GM18951 (cell line): ENCODE measurements at regions not wholly inside any gene's neighbourhood (a gene's known extent, or its start where the extent isn't known, plus 50 kb on each side); places are given as distances from the start of the nearest gene placed in this dataset.

Experiments used
- POLR2A ChIP-seq: IDR thresholded peaks from 4 replicates; pipeline ENCODE4 v1.6.1; 2011; ENCODE audit warnings: mild to moderate bottlenecking; ENCODE audit not compliant: insufficient read length, insufficient read depth; ENCODE audit errors: extremely low read depth
- in situ Hi-C: fragments of 300-500 bp; cut with MboI; formaldehyde crosslinking; loops from one replicate; pipeline ENCODE4 v1.12.0; 2022; ENCODE audit warnings: low sequenced_read_pairs, mixed read lengths, inconsistent platforms; ENCODE audit not compliant: unreplicated experiment

DNA sequence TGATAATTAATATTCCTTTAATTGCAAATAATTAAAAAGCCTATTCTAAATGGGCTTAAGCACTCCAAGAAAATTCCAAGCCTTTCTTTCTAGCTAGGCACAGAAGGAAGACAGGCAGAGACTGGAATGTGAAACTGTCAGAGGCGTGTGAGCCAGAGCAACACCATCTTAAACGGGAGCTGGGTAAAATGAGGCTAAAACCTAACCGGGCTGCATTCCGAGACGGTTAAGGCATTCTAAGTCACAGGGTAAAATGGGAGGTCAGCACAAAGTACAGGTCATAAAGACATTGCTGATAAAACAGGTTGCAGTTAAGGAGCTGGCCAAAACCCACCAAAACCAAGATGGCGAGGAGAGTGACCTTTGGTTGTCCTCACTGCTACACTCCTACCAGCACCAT lies 300.4 kb downstream of the SLITRK6 start:
- in situ Hi-C loops, result no loop called here

DNA sequence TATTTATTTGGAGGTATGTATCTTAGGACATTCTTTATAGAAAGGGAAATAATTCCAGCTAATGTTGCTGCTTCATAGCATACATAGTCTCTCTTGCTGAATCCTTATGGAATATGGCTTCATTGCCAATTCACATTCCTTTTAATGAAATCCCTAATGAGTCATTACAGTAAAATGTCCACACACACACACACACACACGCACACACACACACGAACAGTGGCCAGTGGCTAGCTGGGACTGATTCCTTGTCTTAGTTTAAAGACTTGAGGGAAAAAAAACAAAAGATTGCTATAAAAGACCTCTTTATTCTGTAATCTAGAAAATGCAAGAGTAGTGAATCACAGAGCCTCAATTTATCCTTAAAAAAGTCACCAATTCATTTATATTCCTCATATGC lies 301.6 kb downstream of the SLITRK6 start:
- in situ Hi-C loops, result no loop called here
- no peak for TF ChIP-seq POLR2A

More for the DNA sequence above, 300.4 kb downstream of the SLITRK6 start:
- no peak for TF ChIP-seq POLR2A

DNA sequence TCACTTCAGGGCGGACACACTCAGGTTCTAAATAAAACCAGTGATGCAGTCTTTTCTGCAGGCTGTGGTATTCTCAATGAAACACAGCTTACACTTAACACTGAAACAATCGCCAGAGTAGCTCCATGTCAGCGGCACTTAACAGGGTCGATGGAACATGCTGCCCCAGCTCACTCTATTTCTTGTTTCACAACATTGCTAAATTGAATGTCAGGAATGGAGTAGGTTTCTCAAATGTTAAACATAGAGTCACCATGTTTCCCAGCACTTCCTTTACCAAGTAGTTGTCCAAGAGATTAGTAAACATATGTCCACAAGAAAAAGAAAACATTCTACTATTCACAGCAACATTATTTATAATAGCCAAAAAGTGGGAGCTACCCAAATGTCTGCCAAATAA lies 306.9 kb downstream of the SLITRK6 start:
- no peak for TF ChIP-seq POLR2A
- in situ Hi-C loops, result no loop called here

DNA sequence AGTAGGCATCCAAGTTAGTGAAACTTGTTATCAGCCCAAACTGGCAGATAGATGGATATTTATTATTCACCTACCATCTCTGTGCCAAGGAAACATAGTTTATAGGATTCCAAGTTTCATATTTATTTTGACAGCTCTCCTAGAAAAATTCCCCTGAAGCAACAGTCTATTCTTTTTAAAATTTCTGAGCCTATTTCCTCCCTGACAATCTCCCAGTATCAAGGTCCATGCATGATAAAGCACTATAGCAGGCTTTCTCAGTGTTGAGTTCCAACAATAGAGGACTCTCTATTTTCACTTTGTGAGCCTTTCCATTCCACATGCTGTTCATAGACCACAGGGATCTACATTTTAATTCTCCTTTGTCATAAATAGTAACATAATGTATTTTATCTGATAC lies 312.6 kb downstream of the SLITRK6 start:
- no peak for TF ChIP-seq POLR2A
- in situ Hi-C loops, result no loop called here

DNA sequence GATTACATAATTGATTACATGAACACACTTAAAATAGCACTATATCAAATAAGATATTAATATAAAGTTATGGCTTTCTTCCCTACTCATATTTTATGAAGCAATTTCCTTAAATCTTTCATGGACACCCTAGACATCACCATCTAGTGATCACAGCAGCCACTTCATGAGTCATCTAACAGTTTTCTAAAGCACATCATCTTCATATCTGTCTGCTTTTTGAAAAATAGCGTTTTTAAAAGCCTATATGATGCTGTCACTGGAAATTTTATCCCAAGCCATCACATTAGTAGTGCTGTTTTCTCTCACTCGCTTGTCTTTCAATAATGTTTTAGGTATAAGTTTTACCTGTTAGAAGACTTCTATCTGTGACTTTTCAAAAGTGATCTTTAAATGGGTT lies 326.1 kb downstream of the SLITRK6 start:
- in situ Hi-C loops, result no loop called here

DNA sequence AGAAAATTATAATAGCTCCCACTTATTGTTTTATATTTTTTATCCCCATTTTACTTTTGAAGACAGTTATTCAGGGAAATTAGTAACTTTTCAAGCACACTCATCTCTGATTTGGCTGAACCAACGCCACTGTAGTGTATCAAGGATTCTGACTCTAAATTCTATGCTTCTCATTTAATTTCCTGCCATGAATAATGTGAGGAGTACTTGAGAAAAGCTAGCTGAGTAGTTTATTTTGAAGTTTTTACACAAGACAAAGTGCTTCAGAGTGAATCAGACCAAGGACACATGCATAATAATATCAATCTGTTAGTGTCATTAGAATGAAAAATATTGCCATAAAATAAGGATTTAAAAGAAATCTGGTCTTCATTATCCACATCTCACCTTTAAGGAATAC lies 329.9 kb downstream of the SLITRK6 start:
- TF ChIP-seq POLR2A, result no peak
- in situ Hi-C loops, result no loop called here

More for the DNA sequence above, 326.1 kb downstream of the SLITRK6 start:
- TF ChIP-seq POLR2A, result no peak

DNA sequence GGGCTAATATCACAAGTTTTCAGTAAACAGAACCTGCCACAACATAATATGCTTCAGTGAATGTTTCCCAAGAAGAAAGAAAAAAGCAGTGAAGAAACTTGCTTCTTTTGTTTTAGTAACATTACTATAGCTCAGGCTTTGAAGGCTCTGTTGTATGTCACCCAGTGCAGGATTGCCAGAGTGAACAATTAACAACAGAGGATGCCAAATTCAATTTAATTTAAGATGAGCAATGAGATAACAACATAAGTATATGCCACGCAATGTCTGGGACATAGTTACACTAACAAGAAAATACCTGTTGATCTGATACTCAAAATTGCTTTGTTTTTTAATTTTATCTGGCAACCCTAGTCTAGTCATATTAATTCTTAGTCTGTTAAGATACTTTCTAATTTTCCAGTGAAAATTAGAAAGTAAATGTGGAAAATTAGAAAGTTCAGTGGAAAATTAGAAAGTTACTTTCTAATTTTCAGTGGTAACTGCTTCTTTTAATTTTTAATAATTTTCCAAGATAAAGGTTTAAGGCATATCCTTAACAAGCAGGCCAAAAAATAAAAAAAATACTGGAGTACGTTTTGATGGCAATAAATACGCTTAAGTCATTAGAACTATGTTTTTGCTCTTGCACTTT lies 336.3 kb downstream of the SLITRK6 start:
- TF ChIP-seq POLR2A, result no peak
- in situ Hi-C loops, result no loop called here

DNA sequence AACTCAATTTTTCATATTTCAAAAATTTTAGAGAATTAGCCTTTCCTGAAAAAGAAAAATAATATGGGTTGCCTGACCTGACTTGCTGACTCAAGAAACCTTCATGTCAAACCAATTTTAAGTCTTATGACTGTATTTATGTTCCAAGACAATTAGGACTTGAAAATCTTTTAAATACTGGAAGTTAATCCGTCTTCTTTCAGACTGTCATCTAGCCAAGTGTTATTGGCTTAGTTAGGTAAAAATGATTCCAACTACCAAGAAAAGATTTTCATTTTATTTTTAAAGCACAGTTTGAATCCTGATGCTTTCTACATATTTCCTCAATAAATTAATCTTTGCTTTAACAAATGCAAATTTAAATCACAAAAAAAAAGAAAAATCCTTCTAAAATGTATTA lies 337.6 kb downstream of the SLITRK6 start:
- no peak for TF ChIP-seq POLR2A
- in situ Hi-C loops, result no loop called here

DNA sequence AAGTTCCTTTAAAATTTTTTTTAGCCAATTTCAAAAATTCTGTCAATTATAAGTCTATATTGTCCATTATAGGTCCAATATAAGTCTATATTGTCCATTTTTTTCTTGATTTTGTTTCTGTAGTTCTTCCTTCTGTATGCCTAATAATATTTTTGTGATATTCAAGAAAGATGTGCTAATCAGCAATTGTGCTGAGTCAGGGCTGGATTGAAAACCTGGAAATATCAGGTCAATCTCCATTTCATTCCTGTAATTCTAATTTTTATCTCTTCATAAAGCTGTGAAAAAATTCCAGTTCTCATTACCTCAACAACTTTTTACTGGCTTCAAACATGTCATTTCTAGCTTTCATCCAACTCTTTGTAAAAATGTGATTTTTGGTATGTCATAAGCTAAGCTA lies 353.7 kb downstream of the SLITRK6 start:
- in situ Hi-C loops, result no loop called here
- TF ChIP-seq POLR2A, result no peak

DNA sequence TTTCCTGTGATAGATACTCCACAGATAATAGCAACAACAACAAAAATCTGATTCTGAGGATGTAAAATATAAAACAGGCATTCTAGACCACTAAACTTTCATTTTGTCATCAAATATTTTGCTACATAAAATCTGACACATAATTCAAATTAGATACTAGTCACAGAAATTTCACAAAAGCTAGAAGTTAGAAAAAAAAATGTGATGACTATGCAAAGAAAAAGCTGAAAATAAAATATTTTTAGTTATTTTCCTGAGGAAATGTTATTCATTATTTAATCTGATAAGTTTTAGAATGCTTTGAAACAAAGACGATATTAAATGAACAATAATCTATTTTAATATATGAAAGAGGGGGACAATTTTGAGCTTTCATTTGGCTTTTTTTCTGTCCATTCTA lies 357.2 kb downstream of the SLITRK6 start:
- in situ Hi-C loops, result no loop called here
- TF ChIP-seq POLR2A, result no peak

DNA sequence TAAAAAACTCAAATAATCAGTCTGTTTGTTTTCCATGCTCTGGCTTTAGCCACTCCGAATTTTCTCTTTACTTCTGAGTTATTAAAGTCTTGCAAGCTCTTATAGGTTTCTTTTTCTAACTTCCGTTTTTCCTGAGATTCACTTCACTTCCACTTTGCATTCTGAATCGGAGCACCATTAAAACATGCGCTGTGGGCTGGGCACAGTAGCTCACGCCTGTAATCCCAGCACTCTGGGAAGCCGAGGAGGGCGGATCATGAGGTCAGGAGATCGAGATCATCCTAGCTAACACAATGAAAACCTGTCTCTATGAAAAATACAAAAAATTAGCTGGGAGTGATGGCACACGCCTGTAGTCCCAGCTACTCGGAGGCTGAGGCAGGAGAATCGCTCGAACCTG lies 357.9 kb downstream of the SLITRK6 start:
- in situ Hi-C loops, result no loop called here
- no peak for TF ChIP-seq POLR2A

DNA sequence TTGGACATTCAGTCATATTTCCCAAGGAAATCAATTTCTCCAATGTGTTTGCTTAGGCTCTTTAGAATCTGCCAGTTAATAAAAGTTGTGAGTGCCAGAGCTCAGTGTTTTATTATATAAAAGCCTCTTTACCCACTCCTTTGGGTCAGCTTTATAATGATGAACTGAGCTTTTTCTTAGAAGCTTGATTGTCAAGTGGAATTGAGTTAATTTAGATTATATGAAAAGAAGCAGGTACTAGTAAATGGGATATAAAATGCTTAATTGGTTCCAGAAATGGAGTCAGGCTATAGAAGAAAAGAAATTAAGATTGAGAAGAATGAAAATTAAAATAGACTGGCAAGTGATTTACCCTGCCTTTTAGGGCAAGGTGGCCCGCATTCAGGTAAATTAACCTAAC lies 363.2 kb downstream of the SLITRK6 start:
- TF ChIP-seq POLR2A, result no peak
- in situ Hi-C loops, result no loop called here

DNA sequence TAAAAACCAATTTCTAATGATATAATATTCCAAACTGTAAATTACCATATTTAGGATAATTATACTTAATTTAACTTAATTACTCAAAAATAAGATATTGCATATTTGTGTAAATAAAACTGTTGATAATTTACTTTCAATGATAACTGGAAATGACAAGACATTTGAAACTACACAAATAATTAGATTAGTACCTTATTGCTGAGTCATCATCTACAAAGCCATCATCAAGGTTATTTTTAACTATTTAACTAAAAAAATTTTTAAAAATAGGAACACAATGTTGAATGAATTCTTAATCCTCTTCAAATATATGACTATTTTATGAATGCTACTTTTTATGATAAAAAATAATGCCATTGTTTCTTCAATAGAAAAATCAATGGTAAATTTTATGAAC lies 364.3 kb downstream of the SLITRK6 start:
- in situ Hi-C loops, result no loop called here
- TF ChIP-seq POLR2A, result no peak

DNA sequence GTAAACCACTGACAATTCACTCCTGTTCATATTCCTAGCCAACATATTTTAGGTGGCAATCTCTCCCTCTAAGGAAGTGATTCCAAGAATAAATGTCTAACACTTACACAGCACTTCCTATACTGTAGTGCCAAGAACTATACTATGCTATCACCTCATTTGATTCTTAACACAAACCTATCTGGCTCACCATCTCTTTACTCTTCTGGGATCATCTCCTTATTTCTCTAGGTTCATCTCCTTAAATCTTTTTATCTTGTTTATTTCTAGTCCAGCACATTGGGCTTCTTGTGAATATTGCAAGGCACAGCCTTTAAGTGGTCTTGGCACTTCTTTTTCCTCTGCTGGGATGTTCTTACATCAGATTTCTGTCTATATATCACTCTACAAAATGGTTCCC lies 366.3 kb downstream of the SLITRK6 start:
- in situ Hi-C loops, result no loop called here
- TF ChIP-seq POLR2A, result no peak

DNA sequence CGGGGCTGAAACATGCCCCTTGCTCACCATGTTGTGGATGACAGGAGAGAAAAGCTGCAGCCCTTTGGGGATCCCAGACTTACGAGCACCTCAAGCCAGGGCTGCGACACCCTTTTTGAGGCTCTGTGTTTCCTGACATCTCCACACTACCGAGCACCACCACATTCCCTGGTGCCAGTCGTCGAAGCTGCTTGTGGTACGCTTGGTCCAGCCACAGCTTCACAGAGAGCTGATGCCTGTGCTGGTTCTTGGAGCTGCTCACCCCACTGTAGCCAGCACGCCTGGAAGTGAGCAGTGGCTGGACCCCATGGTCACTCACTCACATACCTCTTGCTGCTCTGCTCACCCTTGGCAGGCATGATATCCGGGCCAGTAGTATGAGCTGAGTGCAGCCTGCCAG lies 367.5 kb downstream of the SLITRK6 start:
- no peak for TF ChIP-seq POLR2A
- in situ Hi-C loops, result no loop called here

DNA sequence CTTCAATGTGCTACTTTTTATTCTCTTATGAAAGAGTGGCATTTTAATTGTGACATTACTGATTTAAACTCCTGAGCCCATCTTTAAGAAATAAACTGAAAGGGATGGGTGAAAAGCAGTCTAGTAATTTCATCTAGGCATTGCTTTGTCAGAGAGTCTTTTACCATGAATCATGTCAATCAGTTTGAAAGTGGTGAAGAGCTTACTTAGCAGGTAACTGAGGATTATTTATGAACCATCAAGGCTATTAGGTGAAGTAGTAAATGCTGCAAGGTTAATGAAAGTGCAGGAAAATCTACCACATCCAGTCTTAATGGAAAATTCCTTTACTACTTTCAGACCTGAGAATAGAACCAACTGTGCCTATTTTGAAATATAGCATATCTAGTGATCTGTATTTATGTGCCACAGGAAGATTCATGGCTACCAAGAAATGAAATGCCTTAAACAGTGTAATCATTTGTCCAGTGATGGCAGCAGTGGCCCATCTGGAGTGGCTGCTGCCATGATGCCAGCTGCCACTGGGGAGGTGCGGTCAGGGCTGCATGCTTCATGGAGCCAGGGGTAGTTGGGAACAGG lies 368.9 kb downstream of the SLITRK6 start:
- TF ChIP-seq POLR2A, result no peak
- in situ Hi-C loops, result no loop called here
